Fibroblast of lung (primary cell): ENCODE measurements at regions not wholly inside any gene's neighbourhood (a gene's known extent, or its start where the extent isn't known, plus 50 kb on each side); places are given as distances from the start of the nearest gene placed in this dataset.

Experiments
- DNase-seq, 2 donors: peaks; one replicate each; pipeline versions ENCODE4 v3.0.0 to v3.0.0-alpha.2; 2010; ENCODE audit warnings: low read depth in 2 of 2
- H2AFZ ChIP-seq: 2 replicates; pipeline ENCODE4 v1.5.1; 2012; ENCODE audit warnings: low read length, control low read depth, inconsistent platforms
- H3K27ac ChIP-seq: 2 replicates; pipeline ENCODE4 v1.5.1; 2011; ENCODE audit warnings: low read length, control low read depth; ENCODE audit not compliant: insufficient read depth
- H3K27me3 ChIP-seq: 2 replicates; pipeline ENCODE4 v1.5.1; 2011; ENCODE audit warnings: mild to moderate bottlenecking, low read length; ENCODE audit not compliant: control insufficient read depth, insufficient read depth
- H3K36me3 ChIP-seq: 2 replicates; pipeline ENCODE4 v1.5.1; 2011; ENCODE audit warnings: low read length; ENCODE audit not compliant: control insufficient read depth, insufficient read depth
- H3K4me1 ChIP-seq: 2 replicates; pipeline ENCODE4 v1.5.1; 2011; ENCODE audit warnings: low read length; ENCODE audit not compliant: control insufficient read depth, insufficient read depth; ENCODE audit errors: extremely low read depth
- H3K4me2 ChIP-seq: 2 replicates; pipeline ENCODE4 v1.5.1; 2011; ENCODE audit warnings: low read length, control low read depth; ENCODE audit not compliant: insufficient read depth; ENCODE audit errors: extremely low read depth
- H3K4me3 ChIP-seq, 4 experiments: fragments of 200-600 bp in 1 of 4; sonication (generic) in 1 of 4; replicated peaks in 1 of 4; 2 replicates each; pipeline ENCODE4 v1.5.1; 2011 to 2016; ENCODE audit warnings: low read length in 4 of 4, low read depth in 3 of 4, mild to moderate bottlenecking in 3 of 4, control low read depth in 2 of 4, inconsistent platforms in 1 of 4, mixed read lengths in 1 of 4; ENCODE audit not compliant: insufficient read depth in 1 of 4; ENCODE audit errors: control extremely low read depth in 1 of 4
- H3K79me2 ChIP-seq: 2 replicates; pipeline ENCODE4 v1.5.1; 2012; ENCODE audit warnings: mild to moderate bottlenecking, low read length, inconsistent platforms; ENCODE audit not compliant: control insufficient read depth, insufficient read depth
- H3K9ac ChIP-seq: 2 replicates; pipeline ENCODE4 v1.5.1; 2011; ENCODE audit warnings: mild to moderate bottlenecking, low read length, control low read depth; ENCODE audit not compliant: insufficient read depth
- H3K9me3 ChIP-seq: 2 replicates; pipeline ENCODE4 v1.5.1; 2012; ENCODE audit warnings: low read depth, low read length; ENCODE audit not compliant: control insufficient read depth, insufficient read depth
- H4K20me1 ChIP-seq: 2 replicates; pipeline ENCODE4 v1.5.1; 2011; ENCODE audit warnings: low read length; ENCODE audit not compliant: control insufficient read depth, insufficient read depth; ENCODE audit errors: extremely low read depth
- EZH2 ChIP-seq: IDR thresholded peaks from 2 replicates; pipeline ENCODE4 v1.5.1; 2012; ENCODE audit warnings: low read length, control low read depth, mild to moderate bottlenecking; ENCODE audit errors: missing control alignments
- TF ChIP-seq, protein P1 (sequence below), 2 donors: IDR thresholded peaks in 1 of 2; conservative IDR thresholded peaks in 1 of 2; 1 replicate in 1 of 2; 2 replicates in 1 of 2; pipeline ENCODE4 v1.5.1; 2011 to 2012; ENCODE audit warnings: low read length in 2 of 2, control low read depth in 1 of 2, inconsistent platforms in 1 of 2, low read depth in 1 of 2, mild to moderate bottlenecking in 1 of 2

DNA sequence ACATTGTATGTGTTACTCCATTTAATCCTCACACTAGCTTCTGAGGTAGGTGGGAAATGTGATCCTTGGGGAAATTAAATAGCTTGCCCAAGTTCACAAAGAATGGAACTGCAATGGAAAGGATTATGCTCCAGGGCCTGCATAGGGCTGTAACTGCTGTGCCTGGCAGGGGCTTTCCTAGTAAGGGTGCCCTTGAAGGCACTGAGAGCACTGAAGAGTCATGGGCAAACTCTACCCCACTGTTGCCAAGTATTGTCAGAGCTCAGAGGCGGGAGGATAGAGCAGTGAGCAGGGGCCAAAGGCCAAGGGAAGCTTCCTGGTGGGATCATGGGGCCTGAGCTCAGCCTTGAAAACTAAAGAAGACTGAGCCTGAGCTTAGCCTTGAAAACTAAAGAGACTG is 133.0 kb upstream of the NALF2 start:
- no peak for DNase-seq
- H3K27ac ChIP-seq: no peak overlapping the region
- TF ChIP-seq, protein P1, sequence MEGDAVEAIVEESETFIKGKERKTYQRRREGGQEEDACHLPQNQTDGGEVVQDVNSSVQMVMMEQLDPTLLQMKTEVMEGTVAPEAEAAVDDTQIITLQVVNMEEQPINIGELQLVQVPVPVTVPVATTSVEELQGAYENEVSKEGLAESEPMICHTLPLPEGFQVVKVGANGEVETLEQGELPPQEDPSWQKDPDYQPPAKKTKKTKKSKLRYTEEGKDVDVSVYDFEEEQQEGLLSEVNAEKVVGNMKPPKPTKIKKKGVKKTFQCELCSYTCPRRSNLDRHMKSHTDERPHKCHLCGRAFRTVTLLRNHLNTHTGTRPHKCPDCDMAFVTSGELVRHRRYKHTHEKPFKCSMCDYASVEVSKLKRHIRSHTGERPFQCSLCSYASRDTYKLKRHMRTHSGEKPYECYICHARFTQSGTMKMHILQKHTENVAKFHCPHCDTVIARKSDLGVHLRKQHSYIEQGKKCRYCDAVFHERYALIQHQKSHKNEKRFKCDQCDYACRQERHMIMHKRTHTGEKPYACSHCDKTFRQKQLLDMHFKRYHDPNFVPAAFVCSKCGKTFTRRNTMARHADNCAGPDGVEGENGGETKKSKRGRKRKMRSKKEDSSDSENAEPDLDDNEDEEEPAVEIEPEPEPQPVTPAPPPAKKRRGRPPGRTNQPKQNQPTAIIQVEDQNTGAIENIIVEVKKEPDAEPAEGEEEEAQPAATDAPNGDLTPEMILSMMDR (conservative IDR thresholded peaks at IDR 0.05 in 1 of 2, IDR thresholded peaks at IDR 0.05 in 1 of 2; ENCODE audit: low read depth in 1 of 2, low read length in 2 of 2): no peak
- no peak for TF ChIP-seq EZH2

DNA sequence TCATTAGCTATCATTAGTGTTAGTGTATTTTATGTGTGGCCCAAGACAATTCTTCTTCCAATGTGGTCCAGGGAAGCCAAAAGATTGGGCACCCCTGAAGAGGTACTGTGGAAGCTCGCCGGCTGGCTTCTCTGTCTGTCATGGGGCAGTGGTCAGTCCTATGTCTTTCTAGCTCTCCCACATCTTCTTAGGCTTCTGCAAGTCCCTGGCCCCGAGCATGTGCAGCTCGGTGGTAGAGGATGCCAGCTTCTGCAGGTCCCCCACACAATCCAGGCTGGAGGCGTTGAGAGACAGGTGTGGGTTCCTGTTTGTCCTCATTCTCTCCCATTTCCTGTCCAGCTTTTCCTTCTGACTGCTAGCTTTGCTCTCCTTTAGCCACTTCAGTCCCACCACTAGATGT is 134.1 kb upstream of the NALF2 start:
- no peak overlapping the region for H3K9ac ChIP-seq
- H3K27ac ChIP-seq: no peak overlapping the region
- no peaks in the 10 kb centered on the region for H3K79me2 ChIP-seq
- no peaks in the 10 kb centered on the region for H3K9me3 ChIP-seq
- H3K27me3 ChIP-seq: no peaks in the 10 kb centered on the region
- no peaks in the 10 kb centered on the region for H3K36me3 ChIP-seq
- DNase-seq: no peak
- H3K4me1 ChIP-seq: no peaks in the 10 kb centered on the region
- no peak overlapping the region for H2AFZ ChIP-seq
- H4K20me1 ChIP-seq: no peaks in the 10 kb centered on the region
- TF ChIP-seq EZH2: no peak
- TF ChIP-seq, protein P1 (conservative IDR thresholded peaks at IDR 0.05 in 1 of 2, IDR thresholded peaks at IDR 0.05 in 1 of 2; ENCODE audit: low read depth in 1 of 2, low read length in 2 of 2): no peak
- H3K4me3 ChIP-seq: no peak overlapping the region
- no peak overlapping the region for H3K4me2 ChIP-seq

More for the DNA sequence above, 133.0 kb upstream of the NALF2 start:
- no peaks in the 10 kb centered on the region for H3K9me3 ChIP-seq
- no peaks in the 10 kb centered on the region for H3K79me2 ChIP-seq
- H3K4me1 ChIP-seq: no peaks in the 10 kb centered on the region
- H4K20me1 ChIP-seq: no peaks in the 10 kb centered on the region
- H3K4me2 ChIP-seq: no peak overlapping the region
- no peak overlapping the region for H3K9ac ChIP-seq
- H3K4me3 ChIP-seq: no peak overlapping the region
- H3K36me3 ChIP-seq: no peaks in the 10 kb centered on the region
- no peaks in the 10 kb centered on the region for H3K27me3 ChIP-seq
- H2AFZ ChIP-seq: no peak overlapping the region

DNA sequence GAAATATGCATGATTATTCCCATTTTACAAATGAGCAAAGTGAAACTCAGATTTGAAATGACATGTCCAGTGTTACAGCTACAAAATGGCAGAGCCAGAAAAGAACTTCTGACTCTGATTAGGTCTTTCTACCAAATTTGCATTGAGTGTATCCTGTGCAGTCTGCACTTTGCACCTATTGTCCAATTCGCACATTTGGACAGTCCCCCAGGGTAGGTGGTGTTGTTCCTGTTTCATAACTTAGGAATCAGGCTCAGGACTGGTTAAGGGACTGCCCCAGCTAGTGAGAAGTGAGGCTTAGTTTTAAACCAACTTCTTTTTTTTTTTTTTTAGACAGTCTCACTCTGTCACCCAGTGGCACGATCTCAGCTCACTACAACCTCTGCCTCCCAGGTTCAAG is 137.9 kb upstream of the NALF2 start:
- no peak overlapping the region for H3K4me2 ChIP-seq
- no peak overlapping the region for H3K27ac ChIP-seq
- no peaks in the 10 kb centered on the region for H4K20me1 ChIP-seq
- no peak overlapping the region for H2AFZ ChIP-seq
- H3K4me3 ChIP-seq: no peak overlapping the region
- no peaks in the 10 kb centered on the region for H3K4me1 ChIP-seq
- H3K9ac ChIP-seq: no peak overlapping the region
- H3K27me3 ChIP-seq: no peaks in the 10 kb centered on the region
- no peaks in the 10 kb centered on the region for H3K36me3 ChIP-seq
- H3K79me2 ChIP-seq: no peaks in the 10 kb centered on the region
- H3K9me3 ChIP-seq: no peaks in the 10 kb centered on the region
- TF ChIP-seq, protein P1 (conservative IDR thresholded peaks at IDR 0.05 in 1 of 2, IDR thresholded peaks at IDR 0.05 in 1 of 2; ENCODE audit: low read depth in 1 of 2, low read length in 2 of 2): no peak
- no peak for TF ChIP-seq EZH2
- DNase-seq: no peak
